Upper lobe of left lung (tissue), 6 donors: ENCODE measurements at regions not wholly inside any gene's neighbourhood (a gene's known extent, or its start where the extent isn't known, plus 50 kb on each side); places are given as distances from the start of the nearest gene placed in this dataset.
"Not testable (repeated sequence)": the region's sequence is repeated elsewhere in the genome, so short reads cannot be mapped to it uniquely, and the experiment has no call there.

Source experiments
- ATAC-seq, 2 donors: fragments of 200-7000 bp; cut with Tn5 transposase; one replicate each; pipeline ENCODE4 v1.9.1; 2022; ENCODE audit warnings: mild to moderate bottlenecking in 2 of 2, moderate library complexity in 2 of 2; ENCODE audit not compliant: low FRiP score in 2 of 2
- DNase-seq, 2 donors: peaks; one replicate each; pipeline ENCODE4 v3.0.0-alpha.2; 2019 to 2020
- H3K27ac ChIP-seq, 4 donors: fragments of 200-600 bp; sonication (generic); one replicate each; pipeline ENCODE4 v1.5.1; 2016 to 2019
- H3K27me3 ChIP-seq, 4 donors: fragments of 200-600 bp; sonication (generic); one replicate each; pipeline ENCODE4 v1.5.1; 2017 to 2019
- H3K36me3 ChIP-seq, 4 donors: fragments of 200-600 bp; sonication (generic); one replicate each; pipeline ENCODE4 v1.5.1; 2016 to 2019
- H3K4me1 ChIP-seq, 4 donors: fragments of 200-600 bp; sonication (generic); one replicate each; pipeline ENCODE4 v1.5.1; 2018 to 2019
- H3K4me3 ChIP-seq, 4 donors: fragments of 200-600 bp; sonication (generic); one replicate each; pipeline ENCODE4 v1.5.1; 2017 to 2019; ENCODE audit warnings: mild to moderate bottlenecking in 2 of 4, moderate library complexity in 1 of 4
- H3K9me3 ChIP-seq, 4 donors: fragments of 200-600 bp; sonication (generic); one replicate each; pipeline ENCODE4 v1.5.1; 2018 to 2019
- EP300 ChIP-seq, 4 donors: sonication (generic); formaldehyde crosslinking; IDR thresholded peaks; one replicate each; pipeline ENCODE4 v1.5.1; 2017; ENCODE audit warnings: antibody characterized with exemption in 4 of 4, control low read depth in 2 of 4
- POLR2A ChIP-seq, 4 donors: fragments of 450-650 bp; IDR thresholded peaks; one replicate each; pipeline ENCODE4 v1.5.1; 2016 to 2017; ENCODE audit warnings: antibody characterized with exemption in 4 of 4, mild to moderate bottlenecking in 2 of 4
- POLR2AphosphoS5 ChIP-seq, 2 donors: sonication (generic); formaldehyde crosslinking; IDR thresholded peaks; one replicate each; pipeline ENCODE4 v1.5.1; 2017; ENCODE audit warnings: antibody characterized with exemption in 2 of 2
- WGBS, 2 donors: methylation state at CpG; one replicate each; pipeline ENCODE4 v1.1.5; 2017 to 2018; 5-methylcytosine and 5-hydroxymethylcytosine counted together
- TF ChIP-seq, protein P1 (sequence below), 6 experiments: fragments of 450-650 bp in 4 of 6; fragments of 200-600 bp in 2 of 6; sonication (generic) in 2 of 6; IDR thresholded peaks; one replicate each; pipeline ENCODE4 v1.5.1; 2016 to 2019; ENCODE audit warnings: antibody characterized with exemption in 6 of 6
- donor health status: DM: no; HTN: no; CAD: no; lungs with moderate emphysema.
- donor health status: DM: no; HTN: yes; CAD: no; lungs with severe emphysema.

DNA sequence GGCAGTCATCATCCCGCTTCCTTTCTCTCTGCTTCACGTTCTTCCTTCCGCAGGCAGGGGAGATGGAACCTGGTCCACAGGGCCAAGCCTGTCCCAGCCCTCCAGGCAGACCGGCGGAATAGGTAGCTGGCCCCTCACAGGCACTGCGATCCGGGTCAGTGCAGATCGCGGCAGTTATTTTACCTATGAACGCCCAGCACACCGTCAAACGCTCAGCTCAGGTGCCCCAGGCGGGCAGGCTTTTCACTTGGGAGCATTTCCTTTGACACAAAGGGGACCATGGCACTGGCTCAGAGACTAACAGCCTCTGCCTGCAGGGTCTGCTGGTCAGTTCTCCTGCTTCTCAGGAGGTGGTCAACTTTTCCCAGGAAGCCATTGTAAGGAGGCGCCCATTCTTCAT, 97.0 kb upstream of the ZNF98 start:
- Histone ChIP-seq H3K4me3 (no peak overlapping the region), H3K36me3 (no peaks in the 10 kb centered on the region), H3K27me3 (no peaks in the 10 kb centered on the region), H3K9me3 (peaks cover 0 to 56% (median 16%) of the 10 kb centered on the region in 4 donors), H3K4me1 (no peaks in the 10 kb centered on the region), H3K27ac (no peak overlapping the region)
- TF ChIP-seq POLR2AphosphoS5 (IDR thresholded peaks at IDR 0.05) (no peak), EP300 (IDR thresholded peaks at IDR 0.05) (no peak), POLR2A (IDR thresholded peaks at IDR 0.05) (no peak)
- TF ChIP-seq, protein P1, sequence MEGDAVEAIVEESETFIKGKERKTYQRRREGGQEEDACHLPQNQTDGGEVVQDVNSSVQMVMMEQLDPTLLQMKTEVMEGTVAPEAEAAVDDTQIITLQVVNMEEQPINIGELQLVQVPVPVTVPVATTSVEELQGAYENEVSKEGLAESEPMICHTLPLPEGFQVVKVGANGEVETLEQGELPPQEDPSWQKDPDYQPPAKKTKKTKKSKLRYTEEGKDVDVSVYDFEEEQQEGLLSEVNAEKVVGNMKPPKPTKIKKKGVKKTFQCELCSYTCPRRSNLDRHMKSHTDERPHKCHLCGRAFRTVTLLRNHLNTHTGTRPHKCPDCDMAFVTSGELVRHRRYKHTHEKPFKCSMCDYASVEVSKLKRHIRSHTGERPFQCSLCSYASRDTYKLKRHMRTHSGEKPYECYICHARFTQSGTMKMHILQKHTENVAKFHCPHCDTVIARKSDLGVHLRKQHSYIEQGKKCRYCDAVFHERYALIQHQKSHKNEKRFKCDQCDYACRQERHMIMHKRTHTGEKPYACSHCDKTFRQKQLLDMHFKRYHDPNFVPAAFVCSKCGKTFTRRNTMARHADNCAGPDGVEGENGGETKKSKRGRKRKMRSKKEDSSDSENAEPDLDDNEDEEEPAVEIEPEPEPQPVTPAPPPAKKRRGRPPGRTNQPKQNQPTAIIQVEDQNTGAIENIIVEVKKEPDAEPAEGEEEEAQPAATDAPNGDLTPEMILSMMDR (IDR thresholded peaks at IDR 0.05): no peak
- DNase-seq: no peak
- ATAC-seq: no peak
- 90 to 97% methylated on average over 11 to 14 of the region's 14 CpGs for WGBS, 2 donors

GRCh38 chr19:22517496-22518411, 95.6 kb upstream of the ZNF98 start:
- ATAC-seq (peak in 1 of 2 donors; percentile 36), DNase-seq (peak in 1 of 2 donors; percentile 81)
- Histone ChIP-seq H3K4me1 (no peaks in the 10 kb centered on the region), H3K9me3 (peaks cover 0 to 67% (median 18%) of the 10 kb centered on the region in 4 donors), H3K4me3 (no peak overlapping the region), H3K27me3 (no peaks in the 10 kb centered on the region), H3K36me3 (no peaks in the 10 kb centered on the region), H3K27ac (no peak overlapping the region)
- TF ChIP-seq POLR2A (IDR thresholded peaks at IDR 0.05): no peak
- WGBS, 2 donors: 56 to 77% methylated on average over 28 to 71 of the region's 79 CpGs

DNA sequence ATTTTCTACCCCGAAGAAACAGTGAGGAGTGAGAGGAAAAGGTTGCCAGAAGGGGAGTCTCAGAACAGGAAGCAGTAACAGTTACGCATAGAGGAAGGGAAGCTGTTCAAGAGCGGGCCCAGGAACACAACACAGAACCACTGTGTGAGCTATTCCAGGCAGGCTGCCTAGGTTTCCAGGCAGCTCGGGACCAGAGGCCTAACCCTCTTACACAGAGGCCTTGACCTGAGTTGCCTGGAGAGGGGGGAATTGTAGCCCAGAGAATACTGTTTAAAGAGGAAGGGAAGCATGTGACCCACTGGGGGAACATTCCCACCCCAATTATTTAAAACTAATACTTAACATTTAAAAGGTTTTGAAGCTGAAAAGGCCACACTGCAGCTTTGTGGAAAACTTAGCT, 93.3 kb upstream of the ZNF98 start:
- Histone ChIP-seq H3K27me3 (no peaks in the 10 kb centered on the region), H3K4me3 (no peak overlapping the region), H3K9me3 (peaks cover 0 to 81% (median 20%) of the 10 kb centered on the region in 4 donors), H3K27ac (no peak overlapping the region), H3K36me3 (no peaks in the 10 kb centered on the region), H3K4me1 (no peaks in the 10 kb centered on the region)
- ATAC-seq (no peak), DNase-seq (no peak)
- TF ChIP-seq, protein P1 (IDR thresholded peaks at IDR 0.05): no peak
- TF ChIP-seq POLR2A (IDR thresholded peaks at IDR 0.05) (no peak), EP300 (IDR thresholded peaks at IDR 0.05) (no peak), POLR2AphosphoS5 (IDR thresholded peaks at IDR 0.05) (no peak)
- WGBS, 2 donors: 55 to 85% methylated on average over 4 of the region's 4 CpGs

DNA sequence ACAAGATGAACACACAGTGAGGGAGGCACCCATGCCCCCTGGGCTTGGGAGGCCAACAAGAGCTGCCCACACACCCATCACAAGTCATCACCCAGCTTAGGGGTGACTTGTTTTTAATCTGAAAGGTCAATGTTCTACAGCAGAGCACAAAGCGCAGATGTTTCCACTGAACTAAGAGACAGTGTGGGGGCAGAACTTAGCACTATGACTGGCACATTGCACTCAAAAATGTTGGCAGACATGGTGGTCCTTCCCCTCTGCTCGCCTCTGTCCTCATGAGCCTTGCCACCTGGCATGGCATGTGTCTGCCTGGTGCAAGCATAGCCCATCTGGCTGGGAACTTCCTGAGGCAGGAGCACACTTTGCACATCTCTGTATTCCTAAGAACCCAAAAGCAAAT, 81.4 kb upstream of the ZNF98 start:
- TF ChIP-seq EP300 (IDR thresholded peaks at IDR 0.05) (no peak), POLR2A (IDR thresholded peaks at IDR 0.05) (no peak), POLR2AphosphoS5 (IDR thresholded peaks at IDR 0.05) (no peak)
- TF ChIP-seq, protein P1 (IDR thresholded peaks at IDR 0.05): no peak
- ATAC-seq (no peak), DNase-seq (no peak)
- Histone ChIP-seq H3K27ac (no peak overlapping the region), H3K4me3 (no peak overlapping the region), H3K36me3 (no peaks in the 10 kb centered on the region), H3K27me3 (no peaks in the 10 kb centered on the region), H3K4me1 (no peaks in the 10 kb centered on the region), H3K9me3 (peaks cover 0 to 72% (median 25%) of the 10 kb centered on the region in 4 donors)
- 93% methylated on average over 2 of the region's 2 CpGs for WGBS, 2 donors

DNA sequence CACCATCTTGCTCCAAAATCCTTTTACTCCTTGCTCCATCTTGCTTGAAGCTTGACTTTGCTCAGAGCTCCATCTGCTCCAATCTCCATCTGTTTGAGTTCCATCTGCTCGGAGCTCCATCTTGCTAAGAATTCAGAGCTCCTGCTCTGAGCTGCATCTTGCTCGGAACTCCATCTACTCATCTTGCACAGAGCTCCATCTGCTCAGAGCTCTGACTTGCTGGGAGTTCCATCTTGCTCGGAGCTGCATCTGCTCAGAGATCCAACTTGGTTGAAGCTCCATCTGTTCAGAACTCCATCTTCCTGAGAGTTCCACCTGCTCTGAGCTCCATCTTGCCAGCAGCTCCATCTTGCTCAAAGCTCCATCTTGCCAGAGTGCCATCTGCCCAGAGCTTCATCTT, 80.6 kb upstream of the ZNF98 start:
- ATAC-seq (no peak), DNase-seq (no peak)
- H3K27me3 ChIP-seq: no peaks in the 10 kb centered on the region
- no peaks in the 10 kb centered on the region for H3K36me3 ChIP-seq
- no peak overlapping the region for H3K4me3 ChIP-seq
- H3K4me1 ChIP-seq: no peaks in the 10 kb centered on the region
- H3K9me3 ChIP-seq: peaks cover 0 to 78% (median 25%) of the 10 kb centered on the region in 4 donors
- no peak overlapping the region for H3K27ac ChIP-seq
- WGBS, 2 donors: 74 to 85% methylated on average over 3 of the region's 3 CpGs
- TF ChIP-seq POLR2AphosphoS5 (IDR thresholded peaks at IDR 0.05) (no peak), EP300 (IDR thresholded peaks at IDR 0.05) (no peak), POLR2A (IDR thresholded peaks at IDR 0.05) (no peak)
- TF ChIP-seq, protein P1 (IDR thresholded peaks at IDR 0.05): no peak

DNA sequence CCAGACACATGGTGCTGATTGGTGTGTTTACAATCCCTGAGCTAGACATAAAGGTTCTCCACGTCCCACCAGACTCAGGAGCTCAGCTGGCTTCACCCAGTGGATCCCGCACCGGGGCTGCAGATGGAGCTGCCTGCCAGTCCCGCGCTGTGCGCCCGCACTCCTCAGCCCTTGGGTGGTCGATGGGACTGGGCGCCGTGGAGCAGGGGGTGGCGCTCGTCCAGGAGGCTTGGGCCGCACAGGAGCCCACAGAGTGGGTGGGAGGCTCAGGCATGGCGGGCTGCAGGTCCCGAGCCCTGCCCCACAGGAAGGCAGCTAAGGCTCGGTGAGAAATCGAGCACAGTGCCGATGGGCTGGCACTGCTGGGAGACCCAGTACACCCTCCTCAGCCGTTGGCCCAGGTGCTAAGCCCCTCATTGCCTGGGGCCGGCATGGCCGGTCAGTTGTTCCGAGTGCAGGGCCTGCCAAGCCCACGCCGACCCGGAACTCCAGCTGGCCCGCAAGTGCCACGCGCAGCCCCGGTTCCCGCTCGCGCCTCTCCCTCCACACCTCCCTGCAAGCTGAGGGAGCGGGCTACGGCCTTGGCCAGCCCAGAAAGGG, 76.8 kb upstream of the ZNF98 start:
- H3K27me3 ChIP-seq, ATAC-seq, H3K27ac ChIP-seq, H3K36me3 ChIP-seq, H3K4me1 ChIP-seq, H3K4me3 ChIP-seq: not testable (repeated sequence)
- DNase-seq: peak in 1 of 2 donors; percentile 68
- H3K9me3 ChIP-seq: peaks cover 0 to 78% (median 21%) of the 10 kb centered on the region in 4 donors
- 93 to 99% methylated on average over 11 to 34 of the region's 34 CpGs for WGBS, 2 donors
